NCI-H526 treated with DMSO at 0.1 percent for 48 hours (cell line): ENCODE measurements at regions not wholly inside any gene's neighbourhood (a gene's known extent, or its start where the extent isn't known, plus 50 kb on each side); places are given as distances from the start of the nearest gene placed in this dataset.
A peak's percentile ranks its signal among the peaks of the same experiment; 100 is the strongest.

Experiments
- DNase-seq: peaks from one replicate; lab custom pipeline; 2025; lab: John Stamatoyannopoulos, UW

DNA sequence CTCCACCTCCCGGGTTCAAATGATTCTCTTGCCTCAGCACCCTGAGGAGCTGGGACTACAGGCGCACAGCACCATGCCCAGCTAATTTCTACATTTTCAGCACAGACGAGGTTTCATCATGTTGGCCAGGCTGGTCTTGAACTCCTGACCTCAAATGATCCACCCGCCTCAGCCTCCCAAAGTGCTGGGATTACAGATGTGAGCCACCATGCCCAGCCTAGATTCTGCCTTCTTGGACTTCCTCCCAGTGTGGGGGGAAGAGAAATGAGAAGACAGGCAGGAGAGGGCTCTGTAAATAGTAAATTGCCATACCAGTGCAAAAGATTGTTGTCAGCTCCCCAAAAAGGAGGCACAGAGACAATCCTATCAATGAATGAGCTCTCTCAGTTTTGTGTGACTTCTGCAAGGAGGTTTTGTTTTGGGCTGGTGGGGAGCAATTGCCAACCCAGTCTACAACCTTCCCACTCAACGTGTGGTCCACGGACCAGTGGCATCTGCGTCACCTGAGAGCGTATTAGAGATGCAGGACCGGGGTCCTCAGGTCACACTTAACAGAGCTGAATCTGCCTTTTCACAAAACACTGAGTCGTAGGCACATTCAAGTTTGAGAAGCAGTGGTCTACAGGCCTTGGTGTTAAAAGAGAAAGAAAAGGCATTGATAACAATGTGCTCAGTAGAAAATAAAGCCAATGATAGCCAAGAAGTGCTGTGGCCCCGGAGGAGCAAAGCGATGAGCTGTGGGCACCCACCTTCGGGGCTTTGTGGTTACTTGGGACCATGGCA, 78.1 kb downstream of the MYCN start:
- DNase-seq: no peak

DNA sequence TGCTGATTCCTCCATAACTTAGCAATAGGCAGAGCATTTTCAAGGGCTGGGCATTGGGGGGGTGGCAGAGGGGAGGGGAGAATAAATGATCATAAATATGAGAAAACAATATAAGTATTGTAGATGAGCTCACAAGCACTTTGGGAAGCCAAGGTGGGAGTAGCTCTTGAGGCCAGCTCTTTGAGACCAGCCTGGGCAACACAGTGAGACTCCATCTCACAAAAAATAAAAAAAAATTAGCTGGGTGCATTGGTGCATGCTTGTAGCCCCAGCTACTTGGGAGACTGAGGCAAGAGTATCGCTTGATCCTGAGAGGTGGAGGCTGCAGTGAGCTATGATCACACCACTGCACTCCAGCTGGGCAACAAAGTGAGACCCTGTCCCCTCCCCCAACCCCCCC, 75.9 kb downstream of the MYCN start:
- DNase-seq: no peak

DNA sequence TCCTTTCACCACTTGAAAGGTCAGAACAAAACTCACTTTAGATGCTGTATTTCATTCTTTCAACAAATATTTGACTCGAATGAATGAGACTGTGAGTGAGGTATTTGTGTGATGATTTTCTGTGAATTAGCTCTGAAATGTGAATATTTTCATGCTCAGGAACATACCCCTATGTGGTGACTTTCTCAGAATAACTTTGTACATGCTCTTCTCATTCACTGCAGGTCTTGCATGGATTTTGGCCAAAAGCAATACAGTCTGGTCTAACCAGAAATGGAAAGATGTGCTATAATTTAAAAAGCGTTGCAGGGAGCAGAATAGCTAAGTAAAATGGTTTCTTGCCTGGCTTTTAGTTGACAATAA, 75.5 kb downstream of the MYCN start:
- no peak for DNase-seq

DNA sequence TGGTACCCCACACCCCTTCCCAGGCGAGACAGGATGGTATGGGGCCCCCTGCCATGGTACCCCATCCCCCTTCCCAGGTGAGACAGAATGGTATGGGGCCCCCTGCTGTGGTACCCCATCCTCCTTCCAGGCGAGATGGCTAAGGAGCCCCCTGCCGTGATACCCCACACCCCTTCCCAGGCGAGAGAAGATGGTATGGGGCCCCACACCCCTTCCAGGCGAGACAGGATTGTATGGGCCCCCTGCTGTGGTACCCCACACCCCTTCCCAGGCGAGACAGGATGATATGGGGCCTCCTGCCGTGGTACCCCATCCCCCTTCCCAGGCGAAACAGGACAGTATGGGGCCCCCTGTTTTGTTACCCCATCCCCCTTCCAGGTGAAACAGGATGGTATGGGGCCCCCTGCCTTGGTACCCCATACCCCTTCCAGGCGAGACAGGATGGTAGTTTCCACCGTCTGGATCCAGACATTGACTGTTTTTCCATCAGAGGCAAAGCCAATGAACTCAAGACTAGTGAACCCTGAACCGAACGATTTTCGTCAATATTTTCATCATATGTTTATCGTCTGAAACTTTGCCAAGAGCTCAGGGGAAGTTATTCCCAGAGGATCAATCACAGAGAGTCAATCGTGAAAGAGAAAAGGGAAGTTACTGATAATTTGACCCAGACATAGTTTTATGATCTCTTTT, 75.0 kb downstream of the MYCN start:
- DNase-seq: no peak

DNA sequence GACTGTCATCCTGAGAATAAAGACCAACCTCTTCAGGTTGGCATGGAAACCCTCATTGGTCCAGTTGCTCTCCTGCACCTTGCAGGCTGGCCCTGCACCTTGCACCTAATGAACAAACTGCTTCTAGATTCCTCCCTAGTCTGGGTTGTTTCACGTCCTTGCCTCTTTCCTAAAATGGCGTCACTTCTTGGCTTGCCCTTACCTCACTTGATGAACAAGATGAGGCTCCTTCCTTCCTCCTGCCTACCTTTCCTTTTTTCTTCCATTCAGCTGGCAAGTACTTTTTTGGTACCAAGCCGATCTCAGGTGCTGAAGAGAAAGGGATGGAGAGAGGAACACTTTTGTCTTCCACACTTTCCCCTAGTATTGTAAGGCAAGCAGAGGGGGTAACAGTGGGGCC, 74.5 kb downstream of the MYCN start:
- DNase-seq: peak; percentile 100

DNA sequence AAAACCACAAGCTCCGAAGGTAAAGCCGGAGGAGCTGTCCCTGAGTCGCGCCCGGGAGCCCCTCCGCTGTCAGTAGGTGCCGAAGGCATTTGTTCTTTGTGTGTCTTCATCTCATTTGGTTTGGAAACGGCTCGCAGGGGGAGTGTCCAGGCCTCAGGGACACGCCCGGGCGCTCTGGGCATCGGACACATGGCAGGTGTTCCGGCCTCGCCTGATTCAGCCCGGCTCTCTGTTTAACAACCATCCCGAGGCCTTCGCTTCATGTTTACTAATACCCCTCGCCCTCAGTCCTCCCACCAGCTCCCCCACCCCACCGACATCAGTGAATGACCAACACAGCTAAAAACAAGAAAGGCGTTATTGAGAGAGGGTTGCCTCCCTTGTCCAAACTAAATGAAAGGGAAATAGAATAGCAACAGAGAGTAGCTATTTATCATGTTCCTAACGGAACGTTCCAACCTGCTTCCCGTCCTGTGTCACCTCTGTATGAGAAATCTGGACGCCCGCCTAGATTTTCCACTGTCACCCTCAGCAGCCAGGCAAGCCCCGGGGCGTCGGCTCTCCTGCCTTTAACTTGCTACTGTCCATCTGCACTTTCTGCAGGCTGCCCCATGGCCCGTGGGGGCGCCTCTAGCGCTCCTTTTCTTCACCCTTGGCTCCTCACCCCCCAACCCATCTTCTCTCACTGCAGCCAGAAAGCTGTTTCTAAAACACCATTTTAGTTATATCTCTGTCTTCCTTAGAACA, 73.9 kb downstream of the MYCN start:
- peak; percentile 100 for DNase-seq

DNA sequence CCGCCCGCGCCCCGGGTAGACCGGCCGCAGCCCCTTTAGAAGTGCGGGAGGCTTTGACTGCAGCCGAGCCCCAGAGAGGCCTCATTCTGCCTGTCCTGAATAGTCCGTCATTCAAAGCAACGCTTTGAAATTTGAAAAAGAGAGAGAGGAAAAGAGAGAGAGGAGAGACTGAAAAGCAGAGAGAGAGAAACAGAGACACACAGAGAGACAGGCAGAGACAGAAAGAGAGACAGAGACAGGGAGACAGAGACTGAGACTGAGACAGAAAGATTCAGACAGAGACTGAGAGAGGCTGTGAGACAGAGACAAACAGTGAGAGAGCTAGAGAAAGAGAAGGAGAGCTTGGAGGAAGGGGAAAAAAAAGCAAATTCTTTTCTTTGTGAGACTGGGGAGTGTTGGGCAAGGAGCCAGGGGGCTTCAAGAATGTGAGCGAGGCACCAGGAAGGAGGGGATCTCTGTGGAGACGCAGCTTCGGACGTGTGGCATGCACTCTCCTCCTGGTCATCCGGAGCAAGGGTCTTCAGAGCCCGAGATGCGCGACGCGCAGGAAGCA, 73.1 kb downstream of the MYCN start:
- peak; percentile 100 for DNase-seq

DNA sequence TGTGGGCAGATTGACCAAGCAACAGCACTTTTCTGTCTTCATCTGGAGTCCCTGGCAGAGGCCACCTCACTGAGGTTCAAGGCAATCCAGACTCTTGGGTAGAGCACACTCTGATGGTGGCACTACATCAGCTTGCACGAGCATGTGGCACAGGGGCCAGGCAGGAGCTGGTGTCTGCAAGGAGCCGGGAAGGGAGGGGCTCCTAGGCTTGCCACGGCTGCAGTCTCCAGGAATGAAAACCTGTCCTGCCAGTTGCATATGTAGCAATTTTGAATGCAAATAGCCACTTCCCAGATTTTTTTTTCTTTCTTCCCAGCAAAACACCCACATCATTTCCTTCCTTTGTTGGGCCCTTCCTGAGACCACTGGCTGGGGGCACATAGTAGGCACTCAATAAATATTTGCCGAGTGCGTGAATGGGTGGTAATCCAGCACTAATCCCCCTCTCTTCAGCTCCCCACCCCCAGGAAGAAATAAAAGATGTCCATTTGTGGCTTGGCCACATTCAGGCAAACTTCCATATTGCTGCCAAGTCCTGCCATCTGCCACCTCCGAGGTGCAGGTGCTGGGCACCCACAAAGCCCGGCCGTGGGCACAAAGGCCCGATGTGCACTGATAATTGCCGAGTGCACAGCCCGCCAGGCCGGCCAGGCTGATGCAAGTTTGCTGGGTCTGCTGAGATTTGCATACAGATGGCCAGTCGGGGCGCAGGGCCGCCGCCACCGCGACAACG, 72.4 kb downstream of the MYCN start:
- DNase-seq: peak; percentile 100

DNA sequence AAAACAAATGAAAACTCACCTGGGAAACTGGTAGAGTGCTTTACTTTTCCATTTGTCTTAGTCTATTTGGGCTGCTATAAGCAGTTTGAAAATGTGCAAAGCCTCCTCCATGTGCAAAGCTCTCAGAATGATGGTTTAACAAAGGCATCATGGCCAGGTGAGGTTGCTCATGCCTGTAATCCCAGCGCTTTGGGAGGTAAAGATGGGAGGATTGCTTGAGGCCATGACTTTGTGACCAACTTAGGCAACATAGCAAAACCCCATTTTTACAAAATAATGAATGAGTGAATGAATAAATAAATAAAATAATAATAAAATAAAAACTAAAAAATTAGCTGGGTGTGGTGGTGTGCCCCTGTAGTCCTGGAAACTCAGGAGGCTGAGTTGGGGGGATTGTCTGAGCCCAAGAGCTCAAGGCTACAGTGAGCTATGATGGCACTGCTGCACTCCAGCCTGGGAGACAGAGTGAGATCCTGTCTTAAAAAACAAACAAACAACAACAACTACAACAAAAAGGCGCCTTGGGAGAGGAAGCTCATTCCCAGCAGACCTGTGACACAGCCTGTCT, 71.8 kb downstream of the MYCN start:
- DNase-seq: no peak

DNA sequence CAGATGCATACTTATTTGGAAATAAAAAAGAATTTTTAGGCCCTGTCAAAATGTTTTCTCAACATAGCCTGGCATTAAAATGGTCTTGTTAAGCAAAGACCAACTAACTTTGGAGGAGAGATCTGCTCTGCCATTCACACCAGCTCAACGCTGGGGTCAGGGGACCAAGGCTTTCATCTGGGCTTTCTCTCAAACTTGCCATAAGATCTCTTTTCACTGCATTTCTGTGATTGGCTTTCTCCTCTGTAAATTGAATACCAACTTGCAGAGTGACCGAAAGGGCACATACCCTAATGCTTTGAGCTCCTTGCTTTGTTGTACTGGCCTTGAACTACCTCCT, 71.2 kb downstream of the MYCN start:
- DNase-seq: no peak

DNA sequence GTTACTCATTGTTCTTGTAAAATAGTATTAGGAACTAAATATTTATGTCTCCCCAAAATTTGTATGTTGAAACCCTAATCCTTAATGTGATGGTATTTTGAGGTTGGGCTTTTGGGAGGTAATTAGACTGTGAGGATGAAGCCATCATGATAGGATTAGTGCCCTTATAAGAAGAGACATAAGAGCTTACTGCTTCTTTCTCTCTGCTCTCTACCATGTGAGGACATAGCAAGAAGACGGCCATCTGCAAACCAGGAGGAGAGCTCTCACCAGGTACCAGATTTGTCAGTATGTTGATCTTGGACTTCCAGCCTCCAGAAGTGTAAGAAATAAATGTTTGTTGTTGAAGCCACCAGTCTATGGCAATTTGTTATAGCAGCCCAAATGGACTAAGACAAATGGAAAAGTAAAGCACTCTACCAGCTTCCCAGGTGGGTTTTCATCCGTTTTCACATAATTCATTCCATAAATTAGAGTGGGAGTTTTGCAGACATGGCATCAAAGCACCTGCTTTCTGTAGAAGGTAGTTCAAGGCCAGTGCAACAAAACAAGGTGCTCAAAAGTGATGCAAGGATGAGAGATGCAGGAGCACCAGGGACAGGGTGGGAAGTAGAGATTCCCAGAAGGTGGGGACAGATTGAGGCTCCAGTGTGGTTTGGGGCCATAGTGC, 70.7 kb downstream of the MYCN start:
- no peak for DNase-seq

DNA sequence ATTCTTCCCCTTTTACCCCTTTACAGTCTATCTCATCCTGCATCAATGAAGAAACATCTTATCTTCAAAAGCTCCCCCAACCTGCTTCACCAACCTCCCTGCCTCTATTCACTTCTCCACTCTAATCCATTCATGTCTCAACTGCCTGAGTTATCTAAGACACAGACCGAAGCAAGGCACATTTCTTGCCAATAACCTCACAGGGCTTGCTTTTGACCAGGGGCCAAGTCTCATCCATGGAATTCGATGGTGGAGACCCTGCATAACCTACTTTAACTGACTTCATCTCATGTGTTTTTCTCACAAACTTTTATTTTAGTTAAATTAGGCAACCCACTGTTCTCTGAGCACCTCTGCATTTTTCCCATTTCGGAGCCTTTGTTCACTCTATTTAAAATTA, 69.7 kb downstream of the MYCN start:
- no peak for DNase-seq

DNA sequence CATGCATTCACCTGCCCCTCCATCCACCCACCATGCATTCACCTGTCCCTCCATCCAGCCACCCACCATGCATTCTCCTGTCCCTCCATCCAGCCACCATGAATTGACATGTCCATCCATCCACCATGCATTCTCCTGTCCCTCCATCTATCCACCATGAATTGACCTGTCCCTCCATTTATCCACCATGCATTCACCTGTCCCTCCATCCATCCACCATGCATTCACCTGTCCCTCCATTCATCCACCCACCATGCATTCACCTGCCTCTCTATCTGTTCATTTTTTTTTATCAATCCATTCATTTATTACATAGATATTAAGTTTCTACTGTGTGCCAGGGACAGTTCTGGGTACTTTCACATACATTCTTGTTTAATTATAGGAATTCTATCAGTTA, 69.2 kb downstream of the MYCN start:
- DNase-seq: no peak

DNA sequence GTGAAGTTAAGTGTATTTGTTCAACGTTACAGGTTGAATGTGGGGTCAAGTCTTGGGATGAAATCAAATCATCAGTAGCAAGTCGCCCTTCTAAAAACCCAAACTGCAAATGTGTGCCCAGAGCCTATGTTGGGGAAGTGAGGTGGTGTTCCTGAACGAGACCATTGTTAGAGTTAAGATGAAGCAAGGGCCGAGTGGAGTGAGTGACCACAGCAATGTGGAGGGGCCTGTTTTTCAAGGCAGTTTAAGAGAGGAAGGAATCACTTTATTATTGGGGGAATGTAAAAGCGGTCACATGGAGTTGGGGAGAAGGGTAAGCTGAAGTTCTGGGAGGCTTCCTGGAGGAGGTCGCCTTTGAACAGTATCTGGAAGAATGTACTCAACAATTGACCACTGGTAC, 68.5 kb downstream of the MYCN start:
- no peak for DNase-seq

DNA sequence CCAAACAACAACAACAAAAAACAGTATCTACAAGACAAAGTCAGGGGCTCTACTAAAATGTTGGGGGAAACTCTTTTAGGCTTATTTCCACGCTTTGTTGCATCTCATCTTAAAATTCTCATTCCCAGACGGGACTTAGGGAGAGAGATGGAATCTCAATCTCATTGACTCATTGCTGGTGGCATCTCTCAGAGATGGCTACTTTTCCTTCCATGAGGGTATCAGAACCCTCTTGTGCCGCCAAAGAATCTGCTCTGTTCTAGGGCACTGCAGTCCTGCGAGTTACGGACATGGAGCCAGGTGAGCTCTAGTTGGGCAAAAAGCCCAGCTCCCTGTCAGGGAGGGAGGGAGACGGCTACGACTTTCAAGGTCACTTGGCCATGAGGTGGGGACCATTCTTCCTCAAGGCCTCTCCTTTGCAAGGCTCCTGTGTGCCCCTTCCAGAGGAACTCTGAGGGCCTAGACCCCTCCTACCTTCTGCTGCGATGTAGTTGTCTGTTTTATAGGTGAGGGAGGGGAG, 68.0 kb downstream of the MYCN start:
- no peak for DNase-seq

DNA sequence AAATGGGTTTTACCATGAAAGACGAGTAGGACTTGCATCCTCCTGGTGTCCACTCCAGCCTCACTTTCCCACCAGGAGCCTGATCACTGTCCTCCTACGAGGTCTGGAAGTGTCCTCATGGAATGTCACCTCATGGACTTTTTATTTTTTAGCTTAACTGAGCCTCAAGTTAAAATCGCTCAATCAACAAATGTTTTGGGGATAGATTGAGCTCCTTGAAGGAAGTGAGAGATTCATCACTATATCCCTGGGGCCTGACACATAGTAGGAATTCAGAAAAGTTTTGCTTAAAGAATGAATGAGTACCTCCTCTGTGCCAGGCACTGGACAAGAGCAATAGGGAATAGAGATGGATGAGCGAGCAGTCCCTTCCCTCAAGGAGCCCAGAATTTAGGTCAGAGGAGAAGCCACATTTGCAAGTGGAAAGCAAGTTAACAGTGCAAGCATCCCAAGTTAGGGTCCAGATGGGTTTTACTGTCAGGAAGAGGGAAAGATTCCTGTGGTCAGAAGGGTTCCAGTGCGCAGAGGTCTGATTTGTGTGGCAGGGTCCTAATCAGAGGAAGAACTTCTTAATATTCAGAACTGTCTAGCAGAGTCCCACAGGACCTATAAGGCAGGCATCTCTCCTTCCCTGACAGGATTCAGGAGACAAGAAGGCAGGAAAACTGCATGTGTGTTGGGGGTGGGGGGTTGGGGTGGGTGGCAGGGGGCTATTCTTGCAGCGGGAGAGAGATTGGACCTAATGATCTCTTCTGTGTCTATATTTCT, 67.0 kb downstream of the MYCN start:
- DNase-seq: no peak

DNA sequence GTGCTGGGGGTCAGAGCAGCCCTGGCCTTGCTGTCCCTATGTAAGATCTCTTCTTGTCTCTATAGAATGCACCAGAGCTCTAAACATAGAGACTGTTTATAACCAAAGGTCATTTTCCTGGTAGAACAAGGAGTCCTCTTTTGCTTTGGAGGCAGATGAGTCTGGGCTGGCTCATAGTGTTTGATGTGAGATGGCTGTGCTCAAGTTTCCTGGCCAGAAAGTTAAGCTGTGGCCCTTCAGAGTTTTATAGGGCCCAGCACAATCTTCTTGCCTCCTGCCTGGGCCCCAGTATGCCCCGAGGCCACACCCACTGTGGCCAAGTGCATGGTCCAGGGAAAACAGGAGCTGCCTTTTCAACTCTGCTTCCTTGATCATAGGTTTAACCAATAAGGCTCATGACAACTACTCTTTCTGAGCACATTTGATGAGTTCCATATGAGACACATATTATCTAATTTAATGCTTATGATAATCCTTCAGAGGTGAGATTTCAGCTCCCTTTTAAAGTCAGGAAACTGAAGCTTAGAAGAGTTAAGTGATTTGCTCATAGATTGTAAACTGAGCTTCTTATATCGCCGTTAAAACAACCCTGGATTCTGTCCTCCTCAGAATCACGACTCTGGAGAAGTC, 66.3 kb downstream of the MYCN start:
- DNase-seq: no peak

DNA sequence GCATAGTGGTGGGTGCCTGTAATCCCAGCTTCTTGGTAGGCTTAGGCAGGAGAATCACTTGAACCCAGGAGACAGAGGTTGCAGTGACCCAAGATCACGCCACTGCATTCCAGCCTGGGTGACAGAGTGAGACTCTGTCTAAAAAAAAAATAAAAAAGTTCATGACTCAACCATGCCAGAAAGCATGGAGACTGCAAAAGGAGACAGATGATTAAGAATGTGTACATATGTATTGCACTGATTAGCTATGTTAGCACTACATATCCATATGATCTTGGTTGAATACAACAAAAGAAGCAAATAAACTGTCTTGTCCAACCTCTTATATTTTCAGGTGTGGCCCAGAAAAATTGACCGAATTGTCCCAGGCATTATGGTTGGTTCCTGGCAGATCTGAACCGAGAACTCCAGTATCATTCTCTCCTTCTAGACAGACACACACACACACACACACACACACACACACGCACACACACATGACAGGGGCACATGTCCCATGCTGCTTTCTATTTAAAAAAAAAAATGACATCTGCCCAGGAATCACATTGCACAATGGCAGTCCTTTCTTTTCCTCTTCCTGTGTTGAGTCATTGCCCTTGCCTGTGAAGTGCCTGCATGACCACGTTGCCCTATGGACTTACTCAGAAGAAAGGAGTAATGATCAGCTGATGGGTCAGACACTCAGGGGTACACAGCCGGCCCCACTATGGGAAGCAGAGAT, 65.6 kb downstream of the MYCN start:
- no peak for DNase-seq

DNA sequence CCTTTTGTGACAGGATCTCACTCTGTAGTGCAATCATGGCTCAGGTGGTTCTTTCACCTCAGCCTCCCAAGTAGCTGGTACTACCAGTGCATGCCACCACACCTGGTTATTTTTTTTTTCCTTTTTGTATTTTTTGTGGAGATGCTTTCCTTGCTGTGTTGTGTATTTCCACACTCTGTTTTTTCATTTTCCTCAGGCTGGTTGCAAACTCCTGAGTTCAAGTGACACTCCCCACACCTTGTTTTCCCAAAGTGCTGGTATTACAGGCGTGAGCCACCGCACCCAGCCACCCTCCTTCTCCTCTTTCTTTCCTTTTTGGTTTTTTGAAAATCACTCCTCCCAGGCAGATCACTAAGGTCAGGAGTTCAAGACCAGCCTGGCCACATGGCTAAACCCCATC, 65.0 kb downstream of the MYCN start:
- no peak for DNase-seq
